Thyroid gland (tissue), 4 donors: ENCODE measurements at regions not wholly inside any gene's neighbourhood (a gene's known extent, or its start where the extent isn't known, plus 50 kb on each side); places are given as distances from the start of the nearest gene placed in this dataset.
"Not testable (repeated sequence)": the region's sequence is repeated elsewhere in the genome, so short reads cannot be mapped to it uniquely, and the experiment has no call there.

Experiments used
- POLR2A ChIP-seq, 2 donors: fragments of 450-650 bp; IDR thresholded peaks; one replicate each; pipeline ENCODE4 v1.6.1; 2017; ENCODE audit warnings: antibody characterized with exemption in 2 of 2, mild to moderate bottlenecking in 2 of 2, moderate library complexity in 1 of 2
- TF ChIP-seq, protein P1 (sequence below), 6 experiments: fragments of 200-600 bp in 3 of 6; fragments of 450-650 bp in 3 of 6; sonication (generic) in 3 of 6; IDR thresholded peaks; one replicate each; pipeline ENCODE4 v1.5.1; 2016 to 2019; ENCODE audit warnings: antibody characterized with exemption in 6 of 6, mild to moderate bottlenecking in 2 of 6, inconsistent platforms in 1 of 6, moderate library complexity in 1 of 6

DNA sequence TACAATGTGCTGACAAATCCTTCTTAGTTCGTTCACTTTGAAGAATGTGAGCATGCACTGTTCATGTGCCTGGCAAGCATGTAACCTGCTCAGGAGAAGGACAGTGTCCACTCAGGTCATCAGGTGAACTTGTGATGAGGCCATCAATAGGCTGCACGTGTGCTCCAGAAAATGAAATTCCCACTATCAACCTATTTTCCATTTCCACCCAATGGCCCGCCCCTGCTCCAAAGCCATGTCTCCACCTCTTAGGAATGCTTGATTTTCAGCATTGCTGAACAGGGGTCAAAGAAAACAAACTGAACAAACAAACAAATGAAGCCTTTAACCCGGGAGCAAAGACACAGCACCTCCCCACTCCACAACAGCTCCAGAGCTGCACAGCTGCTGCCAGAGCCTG lies 563.2 kb downstream of the TUBA3C start:
- TF ChIP-seq, protein P1, sequence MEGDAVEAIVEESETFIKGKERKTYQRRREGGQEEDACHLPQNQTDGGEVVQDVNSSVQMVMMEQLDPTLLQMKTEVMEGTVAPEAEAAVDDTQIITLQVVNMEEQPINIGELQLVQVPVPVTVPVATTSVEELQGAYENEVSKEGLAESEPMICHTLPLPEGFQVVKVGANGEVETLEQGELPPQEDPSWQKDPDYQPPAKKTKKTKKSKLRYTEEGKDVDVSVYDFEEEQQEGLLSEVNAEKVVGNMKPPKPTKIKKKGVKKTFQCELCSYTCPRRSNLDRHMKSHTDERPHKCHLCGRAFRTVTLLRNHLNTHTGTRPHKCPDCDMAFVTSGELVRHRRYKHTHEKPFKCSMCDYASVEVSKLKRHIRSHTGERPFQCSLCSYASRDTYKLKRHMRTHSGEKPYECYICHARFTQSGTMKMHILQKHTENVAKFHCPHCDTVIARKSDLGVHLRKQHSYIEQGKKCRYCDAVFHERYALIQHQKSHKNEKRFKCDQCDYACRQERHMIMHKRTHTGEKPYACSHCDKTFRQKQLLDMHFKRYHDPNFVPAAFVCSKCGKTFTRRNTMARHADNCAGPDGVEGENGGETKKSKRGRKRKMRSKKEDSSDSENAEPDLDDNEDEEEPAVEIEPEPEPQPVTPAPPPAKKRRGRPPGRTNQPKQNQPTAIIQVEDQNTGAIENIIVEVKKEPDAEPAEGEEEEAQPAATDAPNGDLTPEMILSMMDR (IDR thresholded peaks at IDR 0.05): not testable (repeated sequence)
- TF ChIP-seq POLR2A (IDR thresholded peaks at IDR 0.05): not testable (repeated sequence)
